ENCODE measurements at regions not wholly inside any gene's neighbourhood (a gene's known extent, or its start where the extent isn't known, plus 50 kb on each side); places are given as distances from the start of the nearest gene placed in this dataset.

DNA sequence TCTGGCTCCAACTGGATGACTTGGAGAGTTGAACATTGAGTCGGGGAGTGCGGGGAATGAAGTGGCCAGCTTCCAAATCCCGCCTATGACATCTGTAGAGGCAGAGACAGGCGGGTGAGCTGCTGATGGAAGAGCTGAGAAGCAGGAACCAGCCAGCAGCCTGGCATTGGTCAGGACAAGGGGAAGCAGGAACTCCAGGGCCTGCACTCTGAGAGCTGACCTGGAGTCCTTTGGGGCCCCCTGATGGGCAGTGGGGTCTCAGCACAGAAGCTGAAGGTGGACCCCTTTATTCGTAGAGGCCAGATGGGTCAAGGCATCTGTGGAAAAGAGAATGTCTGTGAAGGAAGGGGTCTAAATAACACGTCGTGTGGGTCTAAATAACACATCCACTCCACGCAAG, 57.0 kb downstream of the SEC61G start:
- DNase-seq = no peak

- DNase-seq = no peak
Observed at GRCh38 chr7:54699715-54700114, 59.3 kb downstream of the SEC61G start.

- DNase-seq = no peak
Observed at GRCh38 chr7:54697659-54698186, 61.3 kb downstream of the SEC61G start.

GRCh38 chr7:54690892-54691291, 68.1 kb downstream of the SEC61G start:
- DNase-seq = no peak

DNA sequence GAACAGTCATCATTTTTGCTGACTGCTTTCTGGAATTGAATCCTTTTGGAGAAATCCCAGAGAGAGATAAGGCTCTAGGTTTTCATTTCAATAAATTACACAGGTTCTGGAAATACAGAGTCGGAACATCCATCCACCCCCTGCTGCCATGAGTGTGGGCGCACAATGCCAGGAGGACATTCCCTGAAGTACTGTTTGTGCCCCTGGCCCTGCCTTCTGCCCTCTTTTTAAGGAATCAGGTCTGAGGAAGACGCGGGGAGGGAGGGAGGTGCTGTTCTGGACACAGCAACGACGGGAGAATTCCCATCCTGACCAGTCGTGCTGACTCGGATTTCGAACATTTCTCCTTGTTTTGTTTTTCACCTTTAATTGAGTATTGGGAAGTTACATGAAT, 69.0 kb downstream of the SEC61G start:
- no peak for DNase-seq

DNA sequence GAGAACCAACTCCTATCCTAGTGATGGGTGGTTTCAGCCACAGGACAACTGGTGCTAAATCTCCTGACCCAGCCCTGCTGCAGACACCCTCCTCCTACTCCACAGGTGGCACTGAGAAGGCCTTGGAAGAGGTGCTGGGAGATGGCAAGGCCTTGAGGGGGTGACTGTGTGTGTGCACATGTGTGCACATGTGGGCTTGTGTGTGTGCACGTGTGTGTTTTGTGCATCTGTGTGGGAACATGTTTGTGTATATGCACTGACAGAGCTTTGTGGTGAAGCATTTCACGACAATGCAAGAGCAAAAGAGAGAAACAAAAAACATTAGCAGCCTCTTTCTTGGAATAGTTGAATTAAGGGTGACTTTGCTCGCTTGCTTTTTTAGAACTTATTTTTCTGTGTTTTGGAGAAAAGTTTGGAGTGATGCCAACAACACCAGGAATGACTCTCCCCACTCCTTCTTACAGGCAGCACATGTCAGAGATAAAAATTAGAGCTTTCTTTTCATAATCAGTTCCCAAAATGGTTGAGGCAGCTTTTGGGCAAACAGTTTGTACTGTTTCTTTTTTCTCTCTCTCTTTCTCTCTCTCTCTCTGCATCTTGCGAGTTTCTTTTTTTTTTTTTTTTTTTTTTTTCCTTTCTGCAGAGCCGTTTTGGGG, 69.5 kb downstream of the SEC61G start:
- no peak for DNase-seq

- DNase-seq = no peak
Observed at GRCh38 chr7:54687462-54688212, 71.4 kb downstream of the SEC61G start.

DNA sequence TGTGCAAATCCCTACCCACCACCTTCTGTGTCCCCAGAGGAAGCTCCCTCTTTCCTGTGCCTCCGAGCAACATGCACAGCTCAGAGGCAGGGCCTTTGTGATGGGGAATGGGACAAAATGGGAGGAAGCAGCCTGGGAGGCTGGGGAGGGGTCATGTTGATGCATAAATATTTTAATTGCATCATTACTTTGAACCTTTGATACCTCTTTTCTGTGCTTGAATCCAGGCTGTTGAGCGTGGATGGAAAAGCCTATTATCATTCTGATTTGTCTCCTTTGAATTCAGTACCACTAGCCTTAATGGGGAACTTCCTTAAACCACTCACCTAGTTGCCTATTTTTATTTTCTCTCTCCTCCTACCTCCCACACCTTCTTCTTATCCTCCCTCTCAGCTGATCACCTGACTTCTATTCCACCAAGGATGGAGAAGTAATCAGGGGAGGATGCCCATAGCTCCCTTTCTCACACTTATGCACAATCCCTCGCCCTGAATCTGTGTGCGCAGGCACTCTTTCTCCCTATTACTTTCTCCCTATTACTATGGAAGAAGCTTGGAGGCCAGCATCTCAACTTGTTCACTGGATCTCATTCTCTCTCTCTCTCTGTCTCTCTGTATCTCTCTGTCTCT, 78.5 kb downstream of the SEC61G start:
- DNase-seq = no peak

- DNase-seq = no peak
Observed at GRCh38 chr7:54679490-54679817, 79.6 kb downstream of the SEC61G start.

DNA sequence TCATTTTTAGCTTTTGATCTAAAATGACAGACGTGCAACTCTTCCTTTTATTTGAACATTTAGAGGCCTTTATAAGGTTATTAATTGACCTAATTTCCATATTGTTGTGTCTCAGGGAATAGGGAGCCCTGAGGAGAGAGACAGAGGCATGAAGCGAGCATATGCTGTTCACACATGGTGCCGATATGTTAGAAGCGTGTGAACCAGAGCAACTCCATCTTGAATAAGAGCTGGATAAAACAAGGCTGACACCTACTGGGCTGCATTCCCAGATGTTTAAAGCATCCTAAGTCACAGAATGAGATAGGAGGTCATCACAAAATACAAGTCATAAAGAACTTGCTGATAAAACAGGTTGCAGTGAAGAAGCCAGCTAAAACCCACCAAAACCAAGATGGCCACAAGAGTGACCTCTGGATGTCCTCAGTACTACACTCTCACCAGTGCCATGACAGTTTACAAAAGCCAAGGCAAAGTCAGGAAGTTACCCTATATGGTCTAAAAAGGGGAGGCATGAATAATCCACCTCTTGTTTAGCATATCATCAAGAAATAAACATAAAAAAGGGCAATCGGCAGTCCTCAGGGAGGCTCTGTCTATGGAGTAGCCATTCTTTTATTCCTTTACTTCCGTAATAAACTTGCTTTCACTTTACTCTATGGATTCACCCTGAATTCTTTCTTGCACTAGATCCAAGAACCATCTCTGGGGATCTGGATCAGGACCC, 80.1 kb downstream of the SEC61G start:
- DNase-seq = no peak

GRCh38 chr7:54674891-54675290, 84.1 kb downstream of the SEC61G start:
- no peak for DNase-seq

GRCh38 chr7:54672519-54672918, 86.5 kb downstream of the SEC61G start:
- DNase-seq = no peak

DNA sequence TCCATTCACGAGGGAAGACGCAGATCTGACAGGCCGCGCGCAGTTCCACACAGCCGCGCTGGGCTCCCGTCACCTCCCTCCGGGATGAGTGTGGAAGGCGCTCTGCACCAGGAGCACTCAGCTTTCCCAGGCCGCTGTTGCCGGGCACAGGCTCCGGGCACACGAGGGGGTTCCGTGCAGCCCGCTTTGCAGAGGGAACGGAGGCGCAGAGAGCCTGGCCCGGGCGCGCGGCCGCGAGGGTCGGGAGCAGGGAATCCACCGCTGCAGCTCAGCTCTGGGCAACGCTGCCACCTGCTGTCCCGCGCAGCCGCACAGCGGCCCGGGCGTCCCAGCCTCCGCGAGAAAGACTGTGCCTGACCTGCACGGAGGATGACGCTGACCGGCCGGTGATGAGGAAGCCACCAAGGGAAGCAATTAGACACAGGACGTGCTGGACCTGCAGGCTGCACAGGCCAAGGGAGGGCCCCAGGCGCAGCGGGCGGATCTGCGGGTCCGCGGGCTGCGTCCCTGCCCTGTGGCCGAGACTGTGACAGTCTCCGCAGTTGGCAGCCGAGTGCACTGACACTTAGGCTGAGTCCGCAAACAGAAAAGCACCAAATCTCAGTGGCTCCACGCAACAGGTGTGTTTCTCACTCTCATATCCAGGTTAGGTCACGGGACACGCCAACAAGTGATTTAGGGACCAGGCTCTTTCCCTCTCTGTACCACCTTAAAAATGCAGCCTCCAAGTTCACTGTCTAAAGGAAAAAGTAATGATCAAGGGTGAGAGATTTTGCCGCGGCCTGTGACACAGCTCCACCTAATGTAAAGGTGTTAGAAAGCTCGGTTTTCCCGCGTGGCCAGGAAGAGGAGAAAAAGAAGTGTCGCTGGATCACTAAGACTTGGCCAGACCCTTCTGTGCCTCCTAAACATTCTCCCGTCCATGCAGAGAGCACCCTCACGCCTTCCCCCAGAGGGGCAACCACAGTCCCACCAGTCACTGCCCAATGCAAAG, 94.5 kb downstream of the SEC61G start:
- DNase-seq = peak; percentile 1 to 3

DNA sequence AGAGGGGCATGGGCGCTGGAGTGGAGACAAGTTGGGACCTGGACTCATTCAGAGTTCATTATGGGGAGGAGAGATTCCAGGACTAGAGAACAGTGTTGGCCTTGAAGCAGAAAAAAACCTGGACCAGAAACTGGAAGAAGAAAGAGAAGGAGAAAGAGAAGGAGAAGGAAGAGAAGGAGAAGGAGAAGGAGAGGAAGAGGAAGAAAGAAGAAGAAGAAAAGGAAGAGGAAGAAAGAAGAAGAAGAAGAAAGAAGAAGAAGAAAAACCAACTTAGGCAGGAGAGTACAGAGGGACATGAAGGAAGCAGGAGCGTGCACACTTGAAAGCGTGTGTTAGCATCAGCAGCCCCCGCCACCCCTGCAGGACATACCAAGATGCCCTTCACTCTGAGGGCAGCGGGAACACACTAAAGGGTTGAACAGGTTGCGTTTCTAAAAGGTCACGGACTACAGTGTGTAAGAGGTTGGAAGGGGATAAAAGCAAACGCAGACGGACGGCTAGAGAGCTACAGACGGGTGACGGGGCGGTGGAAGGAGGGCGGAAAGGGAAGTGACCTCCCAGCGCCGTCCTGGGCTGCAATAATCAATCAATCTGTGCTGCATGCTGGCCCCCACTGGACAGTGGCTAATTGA, 95.3 kb downstream of the SEC61G start:
- no peak for DNase-seq

GRCh38 chr7:54663186-54663585, 95.8 kb downstream of the SEC61G start:
- DNase-seq = no peak

GRCh38 chr7:54662701-54663100, 96.3 kb downstream of the SEC61G start:
- no peak for DNase-seq

DNA sequence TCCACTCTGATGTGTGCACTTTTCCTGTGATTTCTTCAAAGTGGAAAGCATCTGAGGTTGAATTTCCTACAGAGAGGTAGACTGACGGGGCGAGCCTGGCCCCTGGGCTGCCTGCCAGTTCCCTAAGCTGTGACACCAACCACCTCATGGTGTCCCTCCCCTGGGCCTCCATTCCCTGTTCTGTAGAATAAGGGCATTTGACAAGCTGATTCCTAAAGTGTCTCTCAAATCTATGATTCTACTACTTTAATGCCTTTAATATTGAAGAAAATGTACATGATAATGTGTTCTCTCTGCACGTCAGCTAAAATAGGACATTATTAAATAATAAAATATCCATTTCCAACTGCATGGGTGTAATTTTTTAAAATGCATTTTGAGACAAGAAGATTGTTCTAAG, 105.1 kb downstream of the SEC61G start:
- no peak for DNase-seq

- DNase-seq = no peak
Observed at GRCh38 chr7:54643064-54643463, 100.9 kb downstream of the VSTM2A start.

DNA sequence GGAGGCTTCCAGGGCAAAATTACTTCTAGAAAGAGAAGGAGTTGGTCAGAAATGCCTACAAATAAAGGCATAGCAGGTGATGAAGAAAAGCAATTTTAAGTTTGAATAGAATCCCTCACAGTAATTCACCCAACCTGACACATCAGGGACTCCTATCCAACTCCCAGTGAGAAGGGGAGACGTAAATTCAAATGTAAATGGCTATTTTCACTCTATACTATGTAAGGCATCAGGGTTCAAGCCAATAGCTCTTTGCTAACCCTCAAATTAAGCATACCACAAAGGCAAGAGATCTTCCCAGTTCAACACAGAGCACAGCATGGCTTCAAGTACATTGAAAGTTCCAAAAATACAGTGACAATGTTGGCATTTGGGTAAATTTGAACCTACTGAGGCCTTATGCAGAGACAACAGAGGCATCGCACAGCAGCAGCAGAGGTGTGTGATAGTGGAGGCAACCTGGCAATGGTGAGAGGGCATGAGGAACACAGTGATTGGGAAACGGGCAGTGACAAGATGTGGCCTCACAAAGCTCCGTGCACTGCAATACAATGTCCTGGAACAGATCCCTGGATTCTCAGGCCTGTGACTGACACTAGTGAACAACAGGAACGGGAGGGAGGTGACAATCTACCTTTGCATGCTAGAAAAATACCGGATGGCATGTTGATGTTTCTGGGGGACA, 95.7 kb downstream of the VSTM2A start:
- DNase-seq = no peak

- DNase-seq = no peak
Observed at GRCh38 chr7:54632696-54633095, 90.5 kb downstream of the VSTM2A start.

DNA sequence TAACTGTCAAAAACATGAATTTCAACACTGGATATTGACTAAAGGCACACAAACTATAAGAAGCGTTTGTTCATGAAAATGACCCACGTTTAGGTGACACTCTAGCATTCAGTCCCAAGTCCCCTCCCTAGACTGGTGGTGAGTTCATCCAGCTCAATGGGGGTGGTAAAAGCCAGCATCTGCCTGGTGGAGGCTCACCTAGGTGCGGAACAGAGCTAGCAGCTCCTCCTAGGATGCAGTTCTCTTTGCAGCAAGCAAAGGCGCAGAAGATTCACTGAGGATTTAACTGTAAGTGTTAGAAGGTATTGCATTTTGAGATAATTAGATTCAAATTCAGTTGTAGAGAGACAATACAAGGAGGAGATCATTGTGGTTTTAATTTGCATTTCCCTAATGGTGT, 87.6 kb downstream of the VSTM2A start:
- no peak for DNase-seq

All from stimulated activated CD4-positive, alpha-beta T cell treated with anti-CD3 and anti-CD28 coated beads, Interleukin-2, amount 100 ng/mL, for 48 hours (primary cell).